ENCODE measurements at regions not wholly inside any gene's neighbourhood (a gene's known extent, or its start where the extent isn't known, plus 50 kb on each side); places are given as distances from the start of the nearest gene placed in this dataset.

DNA sequence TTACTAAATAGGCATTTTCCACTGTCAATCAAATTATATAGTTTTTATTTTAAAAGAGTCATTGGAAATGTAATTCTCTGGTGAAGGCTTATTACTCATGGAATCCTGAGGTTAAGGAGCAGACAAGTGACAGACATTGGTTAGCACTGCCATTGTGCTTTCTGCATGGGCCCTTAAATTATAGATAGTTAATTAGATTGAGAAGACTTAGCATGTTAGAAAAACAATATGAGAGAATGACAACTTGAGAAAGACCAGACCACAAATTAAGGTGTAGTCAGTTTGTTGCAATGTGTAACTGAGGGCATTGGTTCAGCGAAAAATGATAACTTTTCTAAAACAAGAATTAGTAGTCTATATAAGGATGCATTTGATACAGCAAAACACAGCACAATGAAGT, 195.5 kb downstream of the SLITRK6 start:
- no peak for DNase-seq
- Histone ChIP-seq H3K27ac (ENCODE audit: low read length) (no peak overlapping the region), H4K20me1 (ENCODE audit: insufficient read depth, low read length) (no peaks in the 10 kb centered on the region), H3K4me1 (ENCODE audit: insufficient read depth, low read length) (no peaks in the 10 kb centered on the region), H3K9ac (ENCODE audit: low read depth, low read length) (no peak overlapping the region), H3K9me3 (ENCODE audit: insufficient read depth, low read length, severe bottlenecking) (no peaks in the 10 kb centered on the region), H2AFZ (ENCODE audit: low read depth, low read length) (no peak overlapping the region), H3K36me3 (ENCODE audit: insufficient read depth, low read length) (no peaks in the 10 kb centered on the region), H3K27me3 (ENCODE audit: insufficient read depth, low read length, poor library complexity) (no peaks in the 10 kb centered on the region), H3K4me3 (ENCODE audit: low read depth in 1 of 2, low read length in 2 of 2) (no peak overlapping the region), H3K79me2 (ENCODE audit: insufficient read depth, low read length) (no peaks in the 10 kb centered on the region), H3K4me2 (ENCODE audit: insufficient read depth, low read length) (no peak overlapping the region)
- TF ChIP-seq EZH2 (IDR thresholded peaks at IDR 0.05; ENCODE audit: borderline replicate concordance, low read depth, low read length, severe bottlenecking), result no peak
- TF ChIP-seq, protein P1, sequence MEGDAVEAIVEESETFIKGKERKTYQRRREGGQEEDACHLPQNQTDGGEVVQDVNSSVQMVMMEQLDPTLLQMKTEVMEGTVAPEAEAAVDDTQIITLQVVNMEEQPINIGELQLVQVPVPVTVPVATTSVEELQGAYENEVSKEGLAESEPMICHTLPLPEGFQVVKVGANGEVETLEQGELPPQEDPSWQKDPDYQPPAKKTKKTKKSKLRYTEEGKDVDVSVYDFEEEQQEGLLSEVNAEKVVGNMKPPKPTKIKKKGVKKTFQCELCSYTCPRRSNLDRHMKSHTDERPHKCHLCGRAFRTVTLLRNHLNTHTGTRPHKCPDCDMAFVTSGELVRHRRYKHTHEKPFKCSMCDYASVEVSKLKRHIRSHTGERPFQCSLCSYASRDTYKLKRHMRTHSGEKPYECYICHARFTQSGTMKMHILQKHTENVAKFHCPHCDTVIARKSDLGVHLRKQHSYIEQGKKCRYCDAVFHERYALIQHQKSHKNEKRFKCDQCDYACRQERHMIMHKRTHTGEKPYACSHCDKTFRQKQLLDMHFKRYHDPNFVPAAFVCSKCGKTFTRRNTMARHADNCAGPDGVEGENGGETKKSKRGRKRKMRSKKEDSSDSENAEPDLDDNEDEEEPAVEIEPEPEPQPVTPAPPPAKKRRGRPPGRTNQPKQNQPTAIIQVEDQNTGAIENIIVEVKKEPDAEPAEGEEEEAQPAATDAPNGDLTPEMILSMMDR (IDR thresholded peaks at IDR 0.05; ENCODE audit: borderline replicate concordance, extremely low read depth, low read length, poor library complexity, severe bottlenecking), result no peak
- ATAC-seq (ENCODE audit: insufficient read depth, low read depth), result no peak

DNA sequence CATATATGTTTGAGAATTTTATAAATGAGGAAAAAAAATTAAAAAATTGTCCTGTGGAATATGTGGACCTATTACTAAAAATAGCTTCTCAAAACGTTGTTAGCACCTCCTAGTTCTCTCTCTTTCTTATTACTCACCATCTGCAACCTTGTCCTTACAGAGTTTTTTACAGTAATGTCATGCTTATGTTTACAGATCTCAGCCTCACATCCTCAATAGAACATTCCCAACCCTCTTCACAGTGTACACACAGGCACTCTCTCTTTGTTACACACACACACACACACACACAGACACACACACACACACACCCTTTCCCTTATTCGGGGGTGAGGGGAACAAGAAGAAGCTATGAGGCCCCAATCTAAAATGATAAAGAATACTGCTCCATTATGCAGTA, 197.7 kb downstream of the SLITRK6 start:
- H3K4me1 ChIP-seq (ENCODE audit: insufficient read depth, low read length), result no peaks in the 10 kb centered on the region
- H3K4me2 ChIP-seq (ENCODE audit: insufficient read depth, low read length), result no peak overlapping the region
- H3K79me2 ChIP-seq (ENCODE audit: insufficient read depth, low read length), result no peaks in the 10 kb centered on the region
- no peaks in the 10 kb centered on the region for H3K9me3 ChIP-seq (ENCODE audit: insufficient read depth, low read length, severe bottlenecking)
- ATAC-seq (ENCODE audit: insufficient read depth, low read depth), result no peak
- no peak overlapping the region for H2AFZ ChIP-seq (ENCODE audit: low read depth, low read length)
- H3K36me3 ChIP-seq (ENCODE audit: insufficient read depth, low read length), result no peaks in the 10 kb centered on the region
- H4K20me1 ChIP-seq (ENCODE audit: insufficient read depth, low read length), result no peaks in the 10 kb centered on the region
- H3K9ac ChIP-seq (ENCODE audit: low read depth, low read length), result no peak overlapping the region
- no peak overlapping the region for H3K27ac ChIP-seq (ENCODE audit: low read length)
- no peak for DNase-seq
- H3K27me3 ChIP-seq (ENCODE audit: insufficient read depth, low read length, poor library complexity), result no peaks in the 10 kb centered on the region
- H3K4me3 ChIP-seq (ENCODE audit: low read depth in 1 of 2, low read length in 2 of 2), result no peak overlapping the region
- TF ChIP-seq EZH2 (IDR thresholded peaks at IDR 0.05; ENCODE audit: borderline replicate concordance, low read depth, low read length, severe bottlenecking), result no peak
- TF ChIP-seq, protein P1 (IDR thresholded peaks at IDR 0.05; ENCODE audit: borderline replicate concordance, extremely low read depth, low read length, poor library complexity, severe bottlenecking), result no peak

DNA sequence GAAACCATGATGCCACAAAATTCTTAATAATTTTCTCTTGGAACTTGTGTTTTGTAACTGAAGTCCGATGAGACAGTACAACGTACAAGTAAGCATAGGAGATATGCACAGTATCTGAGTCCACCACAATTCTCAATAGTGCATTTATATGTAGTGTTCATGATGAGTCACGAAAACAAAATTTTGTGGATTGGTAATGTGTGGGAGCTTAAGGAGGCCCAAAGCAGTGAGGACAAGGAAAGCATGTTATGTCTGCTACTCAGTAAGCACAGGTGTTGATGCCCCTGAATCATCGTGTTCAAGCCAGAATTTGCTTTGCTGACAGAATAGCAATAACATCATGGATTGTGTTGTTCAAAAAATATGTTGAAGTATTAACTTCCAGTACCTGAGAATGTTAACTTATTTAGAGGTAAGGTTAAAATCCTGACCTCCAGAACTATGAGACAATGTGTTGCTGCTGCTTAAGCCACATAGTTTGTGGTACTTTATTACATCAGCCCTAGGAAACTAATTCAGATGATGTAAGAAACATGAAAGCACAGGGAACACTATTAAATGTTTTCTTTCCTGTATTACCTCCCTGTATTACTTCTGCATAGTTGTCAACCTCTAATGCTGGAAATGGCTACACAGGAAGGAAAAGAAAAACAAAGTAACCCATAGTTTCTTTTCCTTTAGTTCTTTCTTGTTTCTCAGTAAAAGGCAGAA, 201.3 kb downstream of the SLITRK6 start:
- H3K9me3 ChIP-seq (ENCODE audit: insufficient read depth, low read length, severe bottlenecking), result peaks cover 3% of the 10 kb centered on the region
- H4K20me1 ChIP-seq (ENCODE audit: insufficient read depth, low read length), result no peaks in the 10 kb centered on the region
- no peaks in the 10 kb centered on the region for H3K36me3 ChIP-seq (ENCODE audit: insufficient read depth, low read length)
- no peak overlapping the region for H3K4me2 ChIP-seq (ENCODE audit: insufficient read depth, low read length)
- no peak overlapping the region for H3K27ac ChIP-seq (ENCODE audit: low read length)
- DNase-seq, result no peak
- H3K9ac ChIP-seq (ENCODE audit: low read depth, low read length), result no peak overlapping the region
- TF ChIP-seq, protein P1 (IDR thresholded peaks at IDR 0.05; ENCODE audit: borderline replicate concordance, extremely low read depth, low read length, poor library complexity, severe bottlenecking), result no peak
- no peak for TF ChIP-seq EZH2 (IDR thresholded peaks at IDR 0.05; ENCODE audit: borderline replicate concordance, low read depth, low read length, severe bottlenecking)
- no peak overlapping the region for H2AFZ ChIP-seq (ENCODE audit: low read depth, low read length)
- ATAC-seq (ENCODE audit: insufficient read depth, low read depth), result no peak
- H3K27me3 ChIP-seq (ENCODE audit: insufficient read depth, low read length, poor library complexity), result no peaks in the 10 kb centered on the region
- no peak overlapping the region for H3K4me3 ChIP-seq (ENCODE audit: low read depth in 1 of 2, low read length in 2 of 2)
- no peaks in the 10 kb centered on the region for H3K4me1 ChIP-seq (ENCODE audit: insufficient read depth, low read length)
- no peaks in the 10 kb centered on the region for H3K79me2 ChIP-seq (ENCODE audit: insufficient read depth, low read length)
